PC-3 (cell line): ENCODE measurements at regions not wholly inside any gene's neighbourhood (a gene's known extent, or its start where the extent isn't known, plus 50 kb on each side); places are given as distances from the start of the nearest gene placed in this dataset.

Experiments
- CTCF ChIP-seq: fragments of 300-600 bp; sonication (generic); conservative IDR thresholded peaks from 2 replicates; pipeline ENCODE4 v1.5.1; 2017; ENCODE audit warnings: antibody characterized with exemption, low read depth, mild to moderate bottlenecking, low read length
- EZH2 ChIP-seq: fragments of 300-600 bp; sonication (generic); IDR thresholded peaks from one replicate; pipeline ENCODE4 v1.6.1; 2017; ENCODE audit warnings: antibody characterized with exemption, mild to moderate bottlenecking, low read length; ENCODE audit not compliant: unreplicated experiment
- EZH2phosphoT487 ChIP-seq: fragments of 300-600 bp; sonication (generic); IDR thresholded peaks from 2 replicates; pipeline ENCODE4 v1.6.1; 2018; ENCODE audit warnings: mild to moderate bottlenecking, antibody characterized with exemption, low read length, borderline replicate concordance

- TF ChIP-seq CTCF (no peak), EZH2 (no peak), EZH2phosphoT487 (no peak)
These were observed 315.7 kb upstream of the ANO5 start for GRCh38 chr11:21877151-21877550.
